Fibroblast of skin of abdomen (primary cell): ENCODE measurements at regions not wholly inside any gene's neighbourhood (a gene's known extent, or its start where the extent isn't known, plus 50 kb on each side); places are given as distances from the start of the nearest gene placed in this dataset.

ENCODE experiments used
- DNase-seq: peaks from one replicate; pipeline ENCODE4 v3.0.0-alpha.2; 2013

DNA sequence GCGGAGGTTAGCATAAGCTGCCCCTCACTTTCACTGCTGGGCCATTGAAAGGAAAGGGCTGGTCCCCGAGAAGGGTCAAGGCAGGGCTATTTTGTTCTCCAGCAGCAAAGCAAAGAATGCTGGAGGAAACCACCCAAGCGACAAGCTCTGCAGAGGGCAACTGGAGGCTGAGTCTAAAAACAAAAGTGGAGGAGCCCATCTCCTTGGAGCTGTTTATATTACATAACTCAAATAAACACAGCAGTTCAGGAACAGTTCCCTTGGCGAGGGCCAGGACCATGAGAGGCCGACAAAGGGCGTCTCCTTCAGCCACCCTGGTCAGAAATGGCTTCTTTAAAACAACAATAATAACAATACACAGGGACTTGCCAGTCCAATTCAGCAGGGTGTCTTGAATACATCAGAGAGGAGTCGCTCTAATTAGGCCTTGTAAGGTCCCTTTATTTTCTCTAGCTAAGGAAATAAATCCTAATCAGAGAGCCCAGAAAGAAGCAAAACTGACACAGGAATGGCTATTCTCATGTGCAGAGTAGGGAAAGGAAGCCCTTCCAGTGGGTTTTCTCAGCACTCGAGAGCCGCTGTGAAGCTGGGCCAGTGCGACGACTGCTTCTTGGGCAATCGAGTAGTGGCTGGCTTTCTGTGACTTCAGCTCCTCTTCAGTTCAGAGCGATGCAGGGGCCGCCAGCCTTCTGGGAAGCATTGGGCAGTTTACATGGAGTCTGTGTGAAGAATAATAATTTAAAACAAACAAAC, 57.0 kb upstream of the TARBP1 start:
- no peak for DNase-seq

DNA sequence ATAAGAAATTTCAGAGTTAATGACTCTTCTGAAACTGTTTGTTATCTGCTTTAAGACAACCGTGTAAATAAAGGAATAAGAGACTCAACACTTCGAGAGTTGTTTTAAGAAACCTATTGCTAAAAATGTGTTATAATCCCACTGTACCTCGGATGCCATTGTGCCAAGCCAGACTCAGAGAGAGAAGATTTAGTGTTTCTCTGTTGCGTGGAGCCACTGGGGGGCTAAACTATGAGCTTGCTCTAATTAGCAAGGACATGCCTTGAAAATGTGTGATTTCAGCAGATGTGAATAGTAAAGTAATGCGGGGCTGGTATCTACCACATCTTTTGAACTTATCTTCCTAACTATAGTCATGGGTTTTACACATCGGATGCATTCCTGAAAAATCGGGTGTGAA, 56.2 kb upstream of the TARBP1 start:
- no peak for DNase-seq

DNA sequence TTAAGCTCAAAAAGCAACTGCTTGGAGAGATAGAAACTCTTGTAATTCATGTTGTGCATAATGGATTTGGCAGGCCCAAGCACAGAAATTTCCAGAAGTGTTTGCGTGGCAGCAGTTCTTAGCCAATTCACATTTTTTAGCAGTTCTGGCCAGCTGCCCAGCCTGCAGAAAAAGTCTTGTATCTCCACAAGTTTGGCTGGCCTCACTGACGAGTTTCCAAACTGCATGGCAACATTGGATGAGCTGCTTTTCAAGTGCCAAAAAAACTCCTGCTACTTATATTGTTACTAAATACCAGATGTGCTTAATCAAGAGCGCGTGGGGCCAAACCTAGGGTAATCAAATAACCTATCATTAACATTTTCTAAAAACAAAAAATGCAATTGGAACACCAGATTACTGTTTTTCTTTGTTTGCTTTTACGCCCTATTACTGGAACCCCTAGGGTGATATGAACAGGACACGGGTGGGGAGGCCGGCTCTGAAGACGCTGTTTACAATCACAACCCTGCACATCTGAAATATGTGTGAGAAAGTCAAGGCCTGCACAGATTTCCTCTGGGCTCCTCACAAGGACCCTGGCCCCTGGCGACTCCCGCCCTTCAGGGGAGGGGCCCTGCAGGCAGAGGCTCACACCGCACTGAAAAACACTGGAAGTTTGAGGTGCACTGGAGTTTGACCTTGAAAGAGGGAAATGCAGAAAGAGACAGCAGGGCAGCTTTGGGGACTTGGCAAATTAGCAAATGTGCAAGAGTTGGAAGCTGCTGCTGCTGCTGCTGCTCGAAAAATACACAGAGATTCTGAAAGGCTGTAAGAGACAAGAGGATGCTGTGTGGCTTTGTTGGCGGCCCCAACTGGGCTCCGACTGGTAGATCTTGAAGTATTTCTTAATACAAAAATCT, 55.2 kb upstream of the TARBP1 start:
- peak; percentile 99 for DNase-seq

DNA sequence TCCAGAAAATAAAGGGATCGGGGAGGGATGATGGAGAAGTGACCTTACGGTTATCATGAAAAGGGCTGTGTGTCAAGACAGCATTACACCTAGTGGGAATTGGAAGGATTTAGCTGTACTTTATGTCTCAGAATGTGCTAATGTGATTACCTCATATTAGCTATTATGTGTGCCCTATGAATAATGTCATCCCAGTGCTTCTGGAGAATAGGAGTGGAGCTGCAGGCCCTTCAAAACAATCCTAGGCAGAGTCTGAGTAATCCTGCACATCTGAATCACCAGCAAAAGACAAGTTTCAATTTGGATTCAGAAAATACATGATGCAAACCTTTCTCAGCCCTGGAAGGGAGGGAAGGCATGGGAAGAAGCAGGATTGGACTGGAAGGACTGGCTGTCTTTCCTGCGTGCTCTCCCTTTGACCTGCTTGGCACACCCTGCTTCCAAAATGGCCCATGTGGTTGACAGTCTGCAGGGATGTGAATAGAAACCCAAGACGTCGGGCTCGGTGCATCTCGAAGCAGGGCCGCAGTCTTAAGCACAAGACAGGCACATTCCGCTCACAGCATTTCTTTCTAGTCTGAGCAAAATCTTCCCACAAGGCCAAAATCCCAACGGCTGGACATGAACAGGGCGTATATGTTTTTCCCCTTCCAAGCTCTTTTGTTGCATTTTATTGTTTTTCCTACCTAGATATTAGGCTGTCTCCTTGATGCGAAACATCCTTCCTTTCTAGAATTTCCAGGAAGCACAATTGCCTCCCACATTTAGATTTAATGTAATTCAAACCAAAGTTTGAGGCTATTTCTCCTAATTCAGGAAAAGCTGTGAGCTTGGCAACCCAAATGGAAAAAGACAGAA, 54.3 kb upstream of the TARBP1 start:
- DNase-seq: peak; percentile 97

DNA sequence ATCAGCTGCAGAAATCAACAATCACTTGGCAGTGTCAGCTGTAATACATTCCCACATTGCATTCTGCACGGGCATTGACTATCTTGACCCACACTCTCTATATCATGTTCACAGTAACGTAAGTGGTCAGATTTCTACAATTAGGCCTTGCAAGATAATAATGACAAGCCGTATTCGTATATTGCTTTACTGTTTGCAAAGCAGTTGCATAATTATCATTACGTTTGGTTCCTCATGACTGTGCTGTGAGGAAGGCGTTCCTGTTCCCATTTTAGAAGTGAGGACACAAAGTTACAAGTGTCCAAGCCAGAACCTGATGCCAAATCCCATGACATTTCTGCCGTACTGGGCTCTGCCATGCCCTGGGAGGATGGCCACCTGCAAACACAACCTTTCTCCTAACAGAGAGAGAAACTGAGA, 53.5 kb upstream of the TARBP1 start:
- DNase-seq: no peak

DNA sequence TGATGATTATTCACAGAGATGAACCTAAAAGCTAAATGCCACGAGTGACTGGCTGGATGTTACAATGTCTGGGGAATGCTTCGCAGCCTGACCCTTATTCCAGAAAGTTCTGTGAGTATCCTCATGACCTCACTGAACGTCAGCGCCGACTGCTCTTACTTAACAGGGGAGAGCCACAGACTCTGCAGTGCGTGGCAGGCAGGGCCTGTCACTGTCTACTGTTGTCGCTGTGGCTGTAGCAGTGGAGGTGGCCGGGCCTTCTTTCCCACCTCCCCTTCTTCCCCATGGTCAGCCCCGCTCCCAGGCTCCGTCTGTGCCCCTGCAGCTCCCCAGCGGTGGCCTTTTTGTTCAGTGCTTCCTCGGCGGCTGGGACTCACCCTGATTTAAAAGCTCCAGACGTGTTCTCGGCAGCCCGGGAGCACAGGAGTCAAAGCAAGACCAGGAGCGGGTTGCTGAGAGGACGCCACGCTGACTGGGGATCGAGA, 52.2 kb upstream of the TARBP1 start:
- DNase-seq: peak; percentile 70

DNA sequence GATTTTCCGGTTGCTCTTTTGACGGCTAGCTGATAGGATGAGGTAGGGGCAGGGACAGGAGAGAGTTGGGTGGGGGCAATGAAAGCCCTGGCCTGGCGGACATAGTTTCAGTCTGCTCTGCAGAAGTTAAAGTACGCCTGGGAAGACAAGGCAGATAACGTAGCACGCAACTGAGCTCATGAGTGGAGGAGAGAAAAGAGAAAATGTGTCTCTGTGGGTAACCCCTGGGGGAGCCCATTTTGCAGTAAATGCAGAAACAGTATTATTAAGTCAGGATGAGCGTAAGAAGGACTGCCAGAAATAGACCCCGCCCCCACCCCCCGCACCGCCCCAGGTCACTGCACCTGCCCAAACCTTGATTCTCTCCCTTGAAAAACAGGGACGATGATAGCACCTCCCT, 51.7 kb upstream of the TARBP1 start:
- DNase-seq: no peak

DNA sequence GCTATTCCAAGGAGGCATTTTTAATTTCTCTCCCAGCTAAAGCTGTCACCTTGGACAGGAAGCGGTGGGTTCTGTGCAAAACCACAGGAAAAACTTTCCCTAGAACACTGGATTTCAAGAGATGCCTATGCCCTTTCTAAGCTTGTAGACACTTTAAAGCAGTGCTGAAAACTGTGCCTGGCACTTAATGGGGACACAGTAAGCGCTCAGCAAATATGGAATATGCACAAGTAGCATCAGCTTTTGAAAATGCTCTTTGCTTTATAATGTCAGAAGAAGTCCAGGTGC, 50.9 kb upstream of the TARBP1 start:
- no peak for DNase-seq

DNA sequence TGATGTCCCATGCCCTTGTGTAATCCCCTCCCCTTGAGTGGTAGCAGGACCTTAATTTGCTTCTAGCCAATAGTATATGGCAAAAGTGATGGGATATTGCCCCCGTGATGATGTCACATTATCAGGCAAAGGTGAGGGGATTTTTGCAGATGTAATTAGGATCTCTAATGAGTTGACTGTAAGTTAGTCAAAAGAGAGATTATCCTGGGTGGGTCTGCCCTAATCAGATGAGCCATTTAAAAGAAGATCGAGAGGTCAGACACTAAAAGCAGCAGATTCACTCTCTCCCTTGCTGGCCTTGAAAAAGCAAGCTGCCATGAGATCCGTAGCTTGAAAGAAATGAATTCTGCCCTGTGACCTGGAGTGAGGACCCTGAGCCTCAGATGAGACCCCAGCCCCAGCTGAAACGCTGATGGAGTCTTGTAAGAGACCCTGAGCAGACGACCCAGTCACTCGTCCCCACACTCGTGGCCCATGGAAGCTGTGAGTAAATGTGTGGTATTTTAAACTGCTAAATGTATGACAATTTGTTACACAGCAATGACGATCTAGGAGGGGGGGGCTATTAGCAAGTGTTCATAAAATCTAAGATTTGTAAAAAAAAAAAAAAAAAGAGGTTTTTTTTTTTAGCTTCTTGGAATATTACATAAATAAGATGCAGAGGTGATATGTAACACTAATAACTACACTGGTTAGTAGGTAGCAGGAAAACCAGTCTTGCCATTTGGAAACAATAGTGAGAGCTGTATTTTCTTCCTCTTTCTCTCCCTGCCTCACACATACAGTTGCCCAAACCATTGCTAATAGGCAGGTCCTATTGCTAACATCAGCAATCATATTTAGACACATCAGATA, 50.3 kb upstream of the TARBP1 start:
- no peak for DNase-seq
